ENCODE measurements at regions not wholly inside any gene's neighbourhood (a gene's known extent, or its start where the extent isn't known, plus 50 kb on each side); places are given as distances from the start of the nearest gene placed in this dataset.

DNA sequence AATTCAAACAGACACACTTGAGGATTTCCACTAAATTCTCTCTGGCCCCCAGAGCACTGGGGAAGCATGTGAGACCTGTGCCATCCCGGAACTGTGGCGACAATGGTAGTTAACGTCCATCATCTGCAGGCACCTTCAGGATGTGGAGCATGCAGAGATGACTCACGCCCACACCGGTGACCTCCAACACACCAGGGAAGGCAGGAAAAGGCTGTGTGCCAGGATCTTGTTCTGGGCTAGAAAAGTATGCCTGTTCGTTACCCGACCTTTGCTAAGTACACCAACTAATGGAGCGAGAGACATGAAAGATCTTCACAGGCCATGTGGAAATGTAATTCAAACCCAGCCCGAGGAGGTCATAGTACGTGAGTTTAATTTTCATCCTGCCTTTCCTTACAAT is 208.8 kb downstream of the MELK start:
- TF ChIP-seq, protein P1, sequence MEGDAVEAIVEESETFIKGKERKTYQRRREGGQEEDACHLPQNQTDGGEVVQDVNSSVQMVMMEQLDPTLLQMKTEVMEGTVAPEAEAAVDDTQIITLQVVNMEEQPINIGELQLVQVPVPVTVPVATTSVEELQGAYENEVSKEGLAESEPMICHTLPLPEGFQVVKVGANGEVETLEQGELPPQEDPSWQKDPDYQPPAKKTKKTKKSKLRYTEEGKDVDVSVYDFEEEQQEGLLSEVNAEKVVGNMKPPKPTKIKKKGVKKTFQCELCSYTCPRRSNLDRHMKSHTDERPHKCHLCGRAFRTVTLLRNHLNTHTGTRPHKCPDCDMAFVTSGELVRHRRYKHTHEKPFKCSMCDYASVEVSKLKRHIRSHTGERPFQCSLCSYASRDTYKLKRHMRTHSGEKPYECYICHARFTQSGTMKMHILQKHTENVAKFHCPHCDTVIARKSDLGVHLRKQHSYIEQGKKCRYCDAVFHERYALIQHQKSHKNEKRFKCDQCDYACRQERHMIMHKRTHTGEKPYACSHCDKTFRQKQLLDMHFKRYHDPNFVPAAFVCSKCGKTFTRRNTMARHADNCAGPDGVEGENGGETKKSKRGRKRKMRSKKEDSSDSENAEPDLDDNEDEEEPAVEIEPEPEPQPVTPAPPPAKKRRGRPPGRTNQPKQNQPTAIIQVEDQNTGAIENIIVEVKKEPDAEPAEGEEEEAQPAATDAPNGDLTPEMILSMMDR (IDR thresholded peaks at IDR 0.05; ENCODE audit: low read length, missing control alignments), result no peak
- DNase-seq (ENCODE audit: low read depth), result no peak
- H3K4me3 ChIP-seq (replicated peaks; ENCODE audit: low read depth, low read length), result no peak overlapping the region

All from fibroblast of pulmonary artery (primary cell).